ENCODE measurements at regions not wholly inside any gene's neighbourhood (a gene's known extent, or its start where the extent isn't known, plus 50 kb on each side); places are given as distances from the start of the nearest gene placed in this dataset.
A peak's percentile ranks its signal among the peaks of the same experiment; 100 is the strongest.

- TF ChIP-seq CTCF (IDR thresholded peaks at IDR 0.05) = no peak
- no peak for TF ChIP-seq POLR2A (IDR thresholded peaks at IDR 0.05)
- intact Hi-C loops (cut with DNase I; ENCODE audit: low total_unique reads) = no loop called here
- 76 to 87% methylated on average over 4 of the region's 4 CpGs for WGBS, 2 donors
- no peak overlapping the region for H3K4me3 ChIP-seq (ENCODE audit: low read depth, poor library complexity, severe bottlenecking)
- DNase-seq (ENCODE audit: low spot score in 2 of 2) = peak in 1 of 2 donors; percentile 80
These were observed 202.6 kb downstream of the UACA start for GRCh38 chr15:70560617-70561328.

GRCh38 chr15:70559265-70560239, 203.8 kb downstream of the UACA start:
- peak; percentile 42 to 83 for DNase-seq (ENCODE audit: low spot score in 2 of 2)
- H3K4me3 ChIP-seq (ENCODE audit: low read depth, poor library complexity, severe bottlenecking) = no peak overlapping the region
- TF ChIP-seq POLR2A (IDR thresholded peaks at IDR 0.05) (no peak), CTCF (IDR thresholded peaks at IDR 0.05) (no peak)
- intact Hi-C loops (cut with DNase I; ENCODE audit: low total_unique reads) = no loop called here
- 57 to 62% methylated on average over 20 of the region's 20 CpGs for WGBS, 2 donors

GRCh38 chr15:70558406-70559264, 204.7 kb downstream of the UACA start:
- intact Hi-C loops (cut with DNase I; ENCODE audit: low total_unique reads) = no loop called here
- peak in 1 of 2 donors; percentile 39 for DNase-seq (ENCODE audit: low spot score in 2 of 2)
- H3K4me3 ChIP-seq (ENCODE audit: low read depth, poor library complexity, severe bottlenecking) = no peak overlapping the region
- 88 to 89% methylated on average over 10 of the region's 10 CpGs for WGBS, 2 donors
- no peak for TF ChIP-seq POLR2A (IDR thresholded peaks at IDR 0.05)

- WGBS, 2 donors = 64 to 78% methylated on average over 3 of the region's 3 CpGs
- H3K4me3 ChIP-seq (ENCODE audit: low read depth, poor library complexity, severe bottlenecking) = no peak overlapping the region
- peak in 1 of 2 donors; percentile 37 for DNase-seq (ENCODE audit: low spot score in 2 of 2)
- TF ChIP-seq POLR2A (IDR thresholded peaks at IDR 0.05) (no peak), CTCF (IDR thresholded peaks at IDR 0.05) (no peak)
- intact Hi-C loops (cut with DNase I; ENCODE audit: low total_unique reads) = no loop called here
These were observed 205.7 kb downstream of the UACA start for GRCh38 chr15:70557521-70558258.

GRCh38 chr15:70556779-70557178, 206.6 kb downstream of the UACA start:
- H3K4me3 ChIP-seq (ENCODE audit: low read depth, poor library complexity, severe bottlenecking) = no peak overlapping the region
- TF ChIP-seq POLR2A (IDR thresholded peaks at IDR 0.05) = no peak
- no peak for TF ChIP-seq CTCF (IDR thresholded peaks at IDR 0.05)
- intact Hi-C loops (cut with DNase I; ENCODE audit: low total_unique reads) = no loop called here
- 63 to 71% methylated on average over 7 of the region's 7 CpGs for WGBS, 2 donors
- no peak for DNase-seq (ENCODE audit: low spot score in 2 of 2)
